Bronchial epithelial cell (primary cell): ENCODE measurements at regions not wholly inside any gene's neighbourhood (a gene's known extent, or its start where the extent isn't known, plus 50 kb on each side); places are given as distances from the start of the nearest gene placed in this dataset.

Source experiments
- DNase-seq: peaks from one replicate; pipeline ENCODE4 v3.0.0-alpha.2; 2010; ENCODE audit warnings: low read depth
- FAIRE-seq: peaks from 2 replicates; lab custom pipeline; 2011; peaks lifted over from hg19 to GRCh38; lab: Jason Lieb, UNC
- H3K27me3 ChIP-seq: 2 replicates; pipeline ENCODE4 v1.5.1; 2011; ENCODE audit warnings: low read length; ENCODE audit not compliant: control insufficient read depth, insufficient read depth
- H3K36me3 ChIP-seq: 2 replicates; pipeline ENCODE4 v1.5.1; 2011; ENCODE audit warnings: low read length; ENCODE audit not compliant: control insufficient read depth, insufficient read depth
- H3K4me3 ChIP-seq: 2 replicates; pipeline ENCODE4 v1.5.1; 2011; ENCODE audit warnings: mild to moderate bottlenecking, low read depth, low read length, control low read depth
- TF ChIP-seq, protein P1 (sequence below): IDR thresholded peaks from 2 replicates; pipeline ENCODE4 v1.5.1; 2011; ENCODE audit warnings: mild to moderate bottlenecking, moderate library complexity, low read length, control low read depth, inconsistent platforms; ENCODE audit not compliant: insufficient read depth, severe bottlenecking

DNA sequence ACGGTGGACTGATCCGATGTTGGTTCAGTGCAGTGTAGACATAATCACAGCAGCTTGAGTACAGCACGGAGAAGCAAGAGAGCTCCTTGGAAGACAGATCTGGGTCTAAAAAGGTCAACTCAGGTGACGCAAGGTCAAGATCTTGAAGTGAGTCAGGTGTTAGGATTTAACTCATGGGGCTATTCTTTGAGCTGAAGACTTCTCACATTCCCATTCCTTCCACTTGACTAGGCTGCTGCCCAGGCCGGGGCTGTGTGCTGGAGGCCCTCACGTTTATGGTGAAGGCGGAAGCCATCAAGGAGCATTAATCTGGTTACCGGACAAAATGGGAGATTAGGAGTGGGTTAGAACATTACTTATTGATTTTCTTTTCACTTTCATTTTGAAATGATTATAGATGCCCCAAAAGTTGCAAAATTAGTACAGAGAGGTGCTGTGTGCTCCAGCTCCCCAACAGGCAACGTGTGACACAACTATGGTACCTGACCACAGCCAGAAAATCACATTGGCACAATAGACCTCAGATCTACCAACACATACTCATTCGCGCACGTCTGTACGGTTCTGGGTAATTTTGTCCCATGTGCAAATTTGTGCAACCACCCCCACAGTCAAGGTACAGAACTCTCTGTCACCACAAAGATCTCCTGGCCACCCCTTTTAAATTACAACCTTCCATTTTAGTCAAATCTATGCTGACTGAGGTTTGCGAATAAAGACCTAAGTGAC is 77.6 kb upstream of the SEC11C start:
- Histone ChIP-seq H3K27me3 (no peaks in the 10 kb centered on the region), H3K4me3 (no peak overlapping the region), H3K36me3 (no peaks in the 10 kb centered on the region)
- TF ChIP-seq, protein P1, sequence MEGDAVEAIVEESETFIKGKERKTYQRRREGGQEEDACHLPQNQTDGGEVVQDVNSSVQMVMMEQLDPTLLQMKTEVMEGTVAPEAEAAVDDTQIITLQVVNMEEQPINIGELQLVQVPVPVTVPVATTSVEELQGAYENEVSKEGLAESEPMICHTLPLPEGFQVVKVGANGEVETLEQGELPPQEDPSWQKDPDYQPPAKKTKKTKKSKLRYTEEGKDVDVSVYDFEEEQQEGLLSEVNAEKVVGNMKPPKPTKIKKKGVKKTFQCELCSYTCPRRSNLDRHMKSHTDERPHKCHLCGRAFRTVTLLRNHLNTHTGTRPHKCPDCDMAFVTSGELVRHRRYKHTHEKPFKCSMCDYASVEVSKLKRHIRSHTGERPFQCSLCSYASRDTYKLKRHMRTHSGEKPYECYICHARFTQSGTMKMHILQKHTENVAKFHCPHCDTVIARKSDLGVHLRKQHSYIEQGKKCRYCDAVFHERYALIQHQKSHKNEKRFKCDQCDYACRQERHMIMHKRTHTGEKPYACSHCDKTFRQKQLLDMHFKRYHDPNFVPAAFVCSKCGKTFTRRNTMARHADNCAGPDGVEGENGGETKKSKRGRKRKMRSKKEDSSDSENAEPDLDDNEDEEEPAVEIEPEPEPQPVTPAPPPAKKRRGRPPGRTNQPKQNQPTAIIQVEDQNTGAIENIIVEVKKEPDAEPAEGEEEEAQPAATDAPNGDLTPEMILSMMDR = no peak
- DNase-seq (no peak), FAIRE-seq (peak; percentile 13)

DNA sequence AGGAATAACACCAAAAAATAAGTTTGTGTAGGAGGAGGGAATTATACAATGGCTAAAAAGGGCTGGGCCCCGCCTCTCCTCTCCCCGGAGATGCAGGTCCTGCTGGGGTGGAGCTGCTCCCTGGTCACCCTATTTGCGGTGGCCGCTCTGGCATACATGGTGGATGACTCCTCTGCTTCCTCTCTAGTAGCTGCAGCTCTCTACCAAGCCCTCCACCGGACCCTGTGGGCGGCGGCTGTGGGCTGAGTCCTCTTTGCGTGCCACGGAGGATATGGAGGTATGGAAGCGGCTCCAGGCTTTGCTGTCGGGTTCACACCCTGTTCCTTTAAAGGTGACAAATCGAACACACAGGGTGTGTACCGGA is 77.1 kb upstream of the SEC11C start:
- no peak for FAIRE-seq
- H3K36me3 ChIP-seq = no peaks in the 10 kb centered on the region
- TF ChIP-seq, protein P1 = no peak
- no peaks in the 10 kb centered on the region for H3K27me3 ChIP-seq
- DNase-seq = no peak
- no peak overlapping the region for H3K4me3 ChIP-seq

DNA sequence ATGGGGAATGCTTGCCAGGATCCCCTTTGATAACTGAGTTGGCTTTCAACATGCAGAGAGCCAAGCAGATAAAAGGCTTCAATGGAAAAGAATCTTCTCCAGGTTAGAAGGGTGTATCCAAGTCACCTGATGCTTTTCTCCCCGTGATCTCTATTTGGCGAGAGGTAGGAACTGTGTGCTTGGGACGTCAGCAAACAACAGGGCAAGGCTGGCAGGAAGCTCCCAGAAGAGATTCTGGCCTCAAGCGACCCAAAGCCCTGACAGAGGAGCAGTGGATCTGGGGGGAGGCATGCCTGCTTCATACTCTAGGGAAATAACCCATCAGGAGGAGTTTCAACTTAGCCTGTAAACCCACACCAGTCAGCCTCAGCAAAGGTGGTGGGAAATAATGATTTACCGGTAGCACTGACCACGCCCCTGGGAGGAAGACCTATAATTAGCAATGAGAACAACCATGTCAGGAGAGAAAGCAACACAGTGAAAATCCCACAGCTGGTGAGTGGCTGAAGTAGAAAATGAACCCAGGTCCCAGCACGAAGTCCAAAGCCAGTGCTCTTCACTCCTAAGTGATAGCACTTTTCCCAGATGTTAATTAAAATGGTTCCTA is 76.3 kb upstream of the SEC11C start:
- TF ChIP-seq, protein P1 = no peak
- Histone ChIP-seq H3K36me3 (no peaks in the 10 kb centered on the region), H3K27me3 (no peaks in the 10 kb centered on the region), H3K4me3 (no peak overlapping the region)
- FAIRE-seq (no peak), DNase-seq (no peak)

DNA sequence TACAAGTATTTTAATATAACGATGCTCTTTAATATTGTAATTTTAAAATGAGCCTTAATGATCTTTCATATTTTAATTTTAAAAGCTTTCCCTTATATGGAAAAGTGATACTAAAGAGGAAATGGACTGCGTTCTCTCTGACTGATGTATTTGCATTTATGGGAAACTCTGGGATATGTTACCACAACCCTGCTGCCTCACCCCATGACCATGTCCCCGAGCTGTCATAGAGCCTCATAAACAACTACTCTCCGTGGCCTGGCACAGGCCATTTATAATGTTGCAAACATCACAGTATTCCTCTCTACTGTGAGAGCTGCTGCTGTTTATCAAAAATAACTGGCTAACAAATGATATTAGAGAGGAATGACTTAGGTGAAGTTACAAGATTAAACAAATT is 75.8 kb upstream of the SEC11C start:
- Histone ChIP-seq H3K27me3 (no peaks in the 10 kb centered on the region), H3K36me3 (no peaks in the 10 kb centered on the region), H3K4me3 (no peak overlapping the region)
- TF ChIP-seq, protein P1 = no peak
- DNase-seq = no peak
- FAIRE-seq = no peak

DNA sequence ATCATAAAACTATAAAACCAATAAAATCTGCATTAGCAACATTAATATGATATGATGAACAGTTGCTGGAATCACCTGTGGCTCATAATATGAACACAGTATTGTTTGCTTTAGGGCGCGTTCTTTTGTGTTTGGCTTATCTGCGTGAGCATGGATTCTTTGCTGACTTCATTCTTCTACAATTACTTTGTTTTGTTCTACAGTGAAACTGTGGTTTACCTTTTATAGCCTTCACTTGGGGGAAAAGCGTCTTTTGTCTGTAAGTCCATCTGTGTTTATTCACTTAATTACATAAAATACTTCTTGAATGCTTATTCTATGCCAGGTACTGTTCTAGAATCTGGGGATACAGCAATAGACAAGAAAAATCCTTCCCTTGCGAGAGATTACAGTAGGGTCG is 74.0 kb upstream of the SEC11C start:
- TF ChIP-seq, protein P1 = no peak
- no peaks in the 10 kb centered on the region for H3K36me3 ChIP-seq
- H3K27me3 ChIP-seq = no peaks in the 10 kb centered on the region
- DNase-seq (peak; percentile 54), FAIRE-seq (no peak)
- H3K4me3 ChIP-seq = no peak overlapping the region
